Neutrophil (primary cell): ENCODE measurements at regions not wholly inside any gene's neighbourhood (a gene's known extent, or its start where the extent isn't known, plus 50 kb on each side); places are given as distances from the start of the nearest gene placed in this dataset.
"Not testable (repeated sequence)": the region's sequence is repeated elsewhere in the genome, so short reads cannot be mapped to it uniquely, and the experiment has no call there.

ENCODE experiments used
- H3K27ac ChIP-seq: fragments of 200-600 bp; sonication (generic); 2 replicates; pipeline ENCODE4 v1.5.1; 2016; ENCODE audit warnings: mild to moderate bottlenecking, moderate library complexity
- H3K27me3 ChIP-seq: fragments of 200-600 bp; sonication (generic); 2 replicates; pipeline ENCODE4 v1.6.0; 2016; ENCODE audit warnings: mild to moderate bottlenecking
- H3K36me3 ChIP-seq: fragments of 200-600 bp; sonication (generic); 2 replicates; pipeline ENCODE4 v1.5.1; 2017
- H3K4me1 ChIP-seq, 2 experiments: fragments of 200-600 bp in 1 of 2; sonication (generic) in 1 of 2; 1 replicate in 1 of 2; 2 replicates in 1 of 2; pipeline versions ENCODE4 v1.5.1 to v1.6.1; 2013 to 2016; ENCODE audit warnings: low read depth in 1 of 2, low read length in 1 of 2, mild to moderate bottlenecking in 1 of 2, moderate library complexity in 1 of 2; ENCODE audit not compliant: control insufficient read depth in 1 of 2, insufficient read depth in 1 of 2
- H3K4me3 ChIP-seq, 2 experiments: fragments of 200-600 bp in 1 of 2; sonication (generic) in 1 of 2; 1 replicate in 1 of 2; 2 replicates in 1 of 2; pipeline ENCODE4 v1.5.1; 2013 to 2016; ENCODE audit warnings: low read depth in 1 of 2, low read length in 1 of 2, mild to moderate bottlenecking in 1 of 2, moderate library complexity in 1 of 2
- H3K9me3 ChIP-seq: fragments of 200-600 bp; sonication (generic); 2 replicates; pipeline ENCODE4 v1.5.1; 2016
- CTCF ChIP-seq: fragments of 200-600 bp; sonication (generic); IDR thresholded peaks from 2 replicates; pipeline ENCODE4 v1.5.1; 2016; ENCODE audit warnings: antibody characterized with exemption

GRCh38 chr4:72712997-72713396, 144.0 kb upstream of the ADAMTS3 start:
- H3K4me3 ChIP-seq, result no peak overlapping the region
- H3K4me1 ChIP-seq, result no peaks in the 10 kb centered on the region
- no peaks in the 10 kb centered on the region for H3K27me3 ChIP-seq
- H3K9me3 ChIP-seq, result no peaks in the 10 kb centered on the region
- TF ChIP-seq CTCF, result no peak
- no peak overlapping the region for H3K27ac ChIP-seq
- no peaks in the 10 kb centered on the region for H3K36me3 ChIP-seq

GRCh38 chr4:72709475-72709874, 140.5 kb upstream of the ADAMTS3 start:
- TF ChIP-seq CTCF, result no peak
- Histone ChIP-seq H3K27me3 (no peaks in the 10 kb centered on the region), H3K36me3 (no peaks in the 10 kb centered on the region), H3K9me3 (no peaks in the 10 kb centered on the region), H3K4me1 (no peaks in the 10 kb centered on the region), H3K4me3 (no peak overlapping the region), H3K27ac (no peak overlapping the region)

- Histone ChIP-seq H3K4me3 (no peak overlapping the region), H3K4me1 (no peaks in the 10 kb centered on the region), H3K27me3 (no peaks in the 10 kb centered on the region), H3K27ac (no peak overlapping the region), H3K36me3 (no peaks in the 10 kb centered on the region), H3K9me3 (no peaks in the 10 kb centered on the region)
- TF ChIP-seq CTCF, result no peak
These were observed 137.7 kb upstream of the ADAMTS3 start for GRCh38 chr4:72706684-72707083.

GRCh38 chr4:72704925-72705640, 136.1 kb upstream of the ADAMTS3 start:
- H3K9me3 ChIP-seq, H3K4me3 ChIP-seq, H3K27me3 ChIP-seq, H3K27ac ChIP-seq, H3K36me3 ChIP-seq, H3K4me1 ChIP-seq: not testable (repeated sequence)

- H3K27me3 ChIP-seq, result no peaks in the 10 kb centered on the region
- H3K27ac ChIP-seq, result no peak overlapping the region
- no peaks in the 10 kb centered on the region for H3K9me3 ChIP-seq
- no peaks in the 10 kb centered on the region for H3K36me3 ChIP-seq
- H3K4me3 ChIP-seq, result no peak overlapping the region
- TF ChIP-seq CTCF, result no peak
- H3K4me1 ChIP-seq, result no peaks in the 10 kb centered on the region
These were observed 133.9 kb upstream of the ADAMTS3 start for GRCh38 chr4:72702948-72703347.

GRCh38 chr4:72701987-72702819, 133.2 kb upstream of the ADAMTS3 start:
- TF ChIP-seq CTCF, result no peak
- H3K4me3 ChIP-seq, result peak overlapping the region in 1 of 2 experiments; percentile 26
- no peaks in the 10 kb centered on the region for H3K9me3 ChIP-seq
- no peak overlapping the region for H3K27ac ChIP-seq
- no peaks in the 10 kb centered on the region for H3K27me3 ChIP-seq
- no peaks in the 10 kb centered on the region for H3K4me1 ChIP-seq
- no peaks in the 10 kb centered on the region for H3K36me3 ChIP-seq
